ENCODE measurements at regions not wholly inside any gene's neighbourhood (a gene's known extent, or its start where the extent isn't known, plus 50 kb on each side); places are given as distances from the start of the nearest gene placed in this dataset.

DNA sequence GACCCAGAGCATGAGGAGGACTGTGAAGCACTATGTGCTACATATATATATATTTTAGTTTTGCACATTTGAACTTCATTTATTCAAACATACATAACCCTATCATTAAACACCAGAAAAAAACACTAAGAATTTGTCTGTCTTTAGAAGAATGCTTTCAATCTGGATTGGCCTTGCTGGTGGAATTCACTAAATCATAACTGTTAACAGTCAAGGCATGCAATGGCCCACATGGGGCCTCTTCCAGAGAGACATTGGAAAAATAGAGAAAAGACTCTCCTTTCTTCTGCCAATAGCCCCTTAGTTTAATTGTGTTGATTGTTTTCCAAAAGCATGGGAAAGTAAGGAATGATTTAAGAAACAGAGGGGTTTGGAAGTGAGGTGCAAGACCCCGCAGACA is 77.9 kb downstream of the MRPL32 start:
- TF ChIP-seq, protein P1, sequence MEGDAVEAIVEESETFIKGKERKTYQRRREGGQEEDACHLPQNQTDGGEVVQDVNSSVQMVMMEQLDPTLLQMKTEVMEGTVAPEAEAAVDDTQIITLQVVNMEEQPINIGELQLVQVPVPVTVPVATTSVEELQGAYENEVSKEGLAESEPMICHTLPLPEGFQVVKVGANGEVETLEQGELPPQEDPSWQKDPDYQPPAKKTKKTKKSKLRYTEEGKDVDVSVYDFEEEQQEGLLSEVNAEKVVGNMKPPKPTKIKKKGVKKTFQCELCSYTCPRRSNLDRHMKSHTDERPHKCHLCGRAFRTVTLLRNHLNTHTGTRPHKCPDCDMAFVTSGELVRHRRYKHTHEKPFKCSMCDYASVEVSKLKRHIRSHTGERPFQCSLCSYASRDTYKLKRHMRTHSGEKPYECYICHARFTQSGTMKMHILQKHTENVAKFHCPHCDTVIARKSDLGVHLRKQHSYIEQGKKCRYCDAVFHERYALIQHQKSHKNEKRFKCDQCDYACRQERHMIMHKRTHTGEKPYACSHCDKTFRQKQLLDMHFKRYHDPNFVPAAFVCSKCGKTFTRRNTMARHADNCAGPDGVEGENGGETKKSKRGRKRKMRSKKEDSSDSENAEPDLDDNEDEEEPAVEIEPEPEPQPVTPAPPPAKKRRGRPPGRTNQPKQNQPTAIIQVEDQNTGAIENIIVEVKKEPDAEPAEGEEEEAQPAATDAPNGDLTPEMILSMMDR (IDR thresholded peaks at IDR 0.05): no peak
- TF ChIP-seq POLR2A (IDR thresholded peaks at IDR 0.05): no peak

Measured in heart left ventricle (tissue), 13 donors.